Right lobe of liver (tissue), 6 donors: ENCODE measurements at regions not wholly inside any gene's neighbourhood (a gene's known extent, or its start where the extent isn't known, plus 50 kb on each side); places are given as distances from the start of the nearest gene placed in this dataset.

Source experiments
- ATAC-seq, 4 donors: fragments of 200-7000 bp; cut with Tn5 transposase; one replicate each; pipeline ENCODE4 v1.9.1; 2020; ENCODE audit warnings: mild to moderate bottlenecking in 4 of 4, moderate library complexity in 4 of 4
- DNase-seq, 3 donors: peaks; one replicate each; pipeline ENCODE4 v3.0.0-alpha.2; 2020
- H3K27ac ChIP-seq, 3 donors: fragments of 200-600 bp; one replicate each; pipeline ENCODE4 v1.8.0; 2022
- H3K27me3 ChIP-seq, 2 donors: fragments of 200-600 bp; one replicate each; pipeline ENCODE4 v1.8.0; 2022
- H3K36me3 ChIP-seq, 4 donors: fragments of 200-600 bp; sonication (generic) in 1 of 4; one replicate each; pipeline versions ENCODE4 v1.5.1 to v1.8.0; 2017 to 2022; ENCODE audit warnings: control low read depth in 1 of 4
- H3K4me1 ChIP-seq, 4 donors: fragments of 200-600 bp; sonication (generic) in 1 of 4; one replicate each; pipeline versions ENCODE4 v1.5.1 to v1.8.0; 2017 to 2022; ENCODE audit warnings: control low read depth in 1 of 4
- H3K4me3 ChIP-seq, 3 donors: fragments of 200-600 bp; one replicate each; pipeline ENCODE4 v1.8.0; 2022
- H3K9me3 ChIP-seq, 4 donors: fragments of 200-600 bp; sonication (generic) in 1 of 4; one replicate each; pipeline versions ENCODE4 v1.5.1 to v1.8.0; 2017 to 2022; ENCODE audit warnings: control low read depth in 1 of 4
- POLR2A ChIP-seq: fragments of 450-650 bp; IDR thresholded peaks from one replicate; pipeline ENCODE4 v1.6.1; 2017; ENCODE audit warnings: antibody characterized with exemption, mild to moderate bottlenecking
- WGBS: methylation state at CpG from one replicate; pipeline ENCODE4 v1.1.6; 2018; ENCODE audit warnings: low coverage, low lambda C conversion rate; ENCODE audit not compliant: insufficient coverage; ENCODE audit errors: missing lambda C conversion rate; 5-methylcytosine and 5-hydroxymethylcytosine counted together
- intact Hi-C, 2 donors: fragments of 100-400 bp; cut with DNase I; formaldehyde crosslinking; loops; one replicate each; pipeline versions ENCODE4 v1.11.2 to v1.14.1; 2022
- TF ChIP-seq, protein P1 (sequence below), 4 donors: fragments of 200-600 bp in 3 of 4; fragments of 450-650 bp in 1 of 4; IDR thresholded peaks; one replicate each; pipeline versions ENCODE4 v1.5.1 to v1.8.0; 2016 to 2022; ENCODE audit warnings: antibody characterized with exemption in 4 of 4, mild to moderate bottlenecking in 2 of 4
- donor health status: DM: no; HTN: yes; CAD: no.
- donor health status: DM: no; HTN: no; CAD: no.
- donor health status: DM: no; HTN: no; CAD: no.
- donor health status: DM: no; HTN: yes; CAD: no.
- donor health status: DM: no; HTN: yes; CAD: no.

DNA sequence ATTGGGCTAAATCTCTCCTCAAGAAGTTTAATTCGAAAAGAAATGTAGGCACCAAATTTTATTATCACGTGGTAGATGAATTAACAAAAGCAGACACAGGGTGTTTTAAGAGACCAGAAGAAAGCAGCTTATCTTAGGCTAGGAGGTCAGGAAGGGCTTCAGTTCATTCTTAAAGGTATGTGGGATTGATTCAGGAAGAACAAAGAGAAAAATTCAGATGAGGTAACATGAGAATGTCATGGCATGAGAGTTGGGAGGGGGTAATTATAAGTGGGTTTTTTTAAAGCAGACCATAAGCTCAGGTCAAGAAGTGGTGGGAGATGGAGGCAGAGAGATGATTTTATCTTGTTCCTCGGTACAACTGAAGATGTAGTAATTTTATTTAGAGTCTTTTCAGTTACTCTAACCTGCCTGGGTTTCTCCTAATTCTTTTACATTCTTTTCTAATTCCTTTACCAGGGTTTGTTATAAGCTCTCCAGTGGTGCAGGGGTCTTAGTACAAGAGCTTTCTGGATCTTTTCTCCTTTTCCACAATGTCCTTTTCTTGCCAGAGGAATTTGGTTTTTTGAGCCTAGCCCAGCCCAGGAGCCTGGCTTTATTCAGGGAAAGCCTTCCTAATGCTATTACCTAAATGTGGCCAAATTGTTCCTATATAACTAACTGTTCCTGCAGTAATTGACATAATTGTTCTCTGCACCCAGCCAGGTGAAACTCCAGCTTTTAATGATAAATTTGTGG is 474.1 kb upstream of the BTBD3 start:
- H3K4me1 ChIP-seq: no peaks in the 10 kb centered on the region
- no peak overlapping the region for H3K4me3 ChIP-seq
- ATAC-seq (no peak), DNase-seq (no peak)
- no peaks in the 10 kb centered on the region for H3K9me3 ChIP-seq
- H3K27ac ChIP-seq: no peak overlapping the region
- TF ChIP-seq, protein P1, sequence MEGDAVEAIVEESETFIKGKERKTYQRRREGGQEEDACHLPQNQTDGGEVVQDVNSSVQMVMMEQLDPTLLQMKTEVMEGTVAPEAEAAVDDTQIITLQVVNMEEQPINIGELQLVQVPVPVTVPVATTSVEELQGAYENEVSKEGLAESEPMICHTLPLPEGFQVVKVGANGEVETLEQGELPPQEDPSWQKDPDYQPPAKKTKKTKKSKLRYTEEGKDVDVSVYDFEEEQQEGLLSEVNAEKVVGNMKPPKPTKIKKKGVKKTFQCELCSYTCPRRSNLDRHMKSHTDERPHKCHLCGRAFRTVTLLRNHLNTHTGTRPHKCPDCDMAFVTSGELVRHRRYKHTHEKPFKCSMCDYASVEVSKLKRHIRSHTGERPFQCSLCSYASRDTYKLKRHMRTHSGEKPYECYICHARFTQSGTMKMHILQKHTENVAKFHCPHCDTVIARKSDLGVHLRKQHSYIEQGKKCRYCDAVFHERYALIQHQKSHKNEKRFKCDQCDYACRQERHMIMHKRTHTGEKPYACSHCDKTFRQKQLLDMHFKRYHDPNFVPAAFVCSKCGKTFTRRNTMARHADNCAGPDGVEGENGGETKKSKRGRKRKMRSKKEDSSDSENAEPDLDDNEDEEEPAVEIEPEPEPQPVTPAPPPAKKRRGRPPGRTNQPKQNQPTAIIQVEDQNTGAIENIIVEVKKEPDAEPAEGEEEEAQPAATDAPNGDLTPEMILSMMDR (IDR thresholded peaks at IDR 0.05): no peak
- no peak for TF ChIP-seq POLR2A
- 36% methylated on average over 3 of the region's 3 CpGs for WGBS
- H3K36me3 ChIP-seq: no peaks in the 10 kb centered on the region
- no peaks in the 10 kb centered on the region for H3K27me3 ChIP-seq
- intact Hi-C loops: no loop called here

DNA sequence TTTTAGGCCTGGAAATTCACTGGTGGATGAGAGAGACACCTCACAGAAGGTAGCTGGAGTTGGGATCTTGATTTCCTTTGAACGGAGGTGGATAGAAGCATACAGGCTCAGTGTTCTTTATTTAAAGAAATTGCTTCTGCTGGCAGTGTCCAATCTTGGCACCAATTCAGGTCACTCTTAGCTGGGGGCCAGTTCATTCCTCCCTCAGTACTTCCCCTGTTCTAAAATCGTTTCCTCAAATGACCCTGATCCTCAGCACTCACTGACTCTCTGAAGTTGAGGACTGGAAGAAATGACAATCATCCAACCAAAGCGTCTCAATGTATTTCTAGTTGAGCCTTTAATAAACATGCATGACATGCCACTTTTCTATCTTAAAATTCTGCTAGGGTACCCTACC is 472.5 kb upstream of the BTBD3 start:
- peak in 1 of 4 donors; percentile 57 for ATAC-seq
- no peak for TF ChIP-seq POLR2A
- TF ChIP-seq, protein P1 (IDR thresholded peaks at IDR 0.05): no peak
- WGBS: 40% methylated on average over 3 of the region's 3 CpGs
- no peak for DNase-seq
- intact Hi-C loops: no loop called here
- Histone ChIP-seq H3K4me1 (no peaks in the 10 kb centered on the region), H3K36me3 (no peaks in the 10 kb centered on the region), H3K9me3 (no peaks in the 10 kb centered on the region), H3K27ac (no peak overlapping the region), H3K27me3 (no peaks in the 10 kb centered on the region), H3K4me3 (no peak overlapping the region)

DNA sequence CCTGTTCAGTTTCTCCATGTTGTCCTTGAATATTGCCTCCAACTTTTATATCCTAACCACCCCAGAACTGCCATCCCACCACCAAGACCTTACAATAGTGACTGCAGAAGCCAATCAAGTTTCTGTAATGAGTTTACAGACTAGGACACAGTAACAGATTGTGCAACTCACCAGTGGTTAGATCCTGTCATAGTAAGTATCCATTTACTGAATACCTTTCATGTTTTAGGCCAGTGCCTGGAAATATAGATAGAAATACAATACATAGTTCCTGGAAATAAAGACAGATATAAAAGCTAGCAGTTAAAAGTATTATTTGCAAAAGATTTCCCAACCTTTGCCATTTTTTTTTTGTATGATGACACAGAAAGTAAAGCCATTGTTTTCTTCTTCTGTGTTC is 471.8 kb upstream of the BTBD3 start:
- ATAC-seq (no peak), DNase-seq (no peak)
- intact Hi-C loops: no loop called here
- Histone ChIP-seq H3K36me3 (no peaks in the 10 kb centered on the region), H3K4me3 (no peak overlapping the region), H3K9me3 (no peaks in the 10 kb centered on the region), H3K27me3 (no peaks in the 10 kb centered on the region), H3K4me1 (no peaks in the 10 kb centered on the region), H3K27ac (no peak overlapping the region)
- TF ChIP-seq POLR2A: no peak

DNA sequence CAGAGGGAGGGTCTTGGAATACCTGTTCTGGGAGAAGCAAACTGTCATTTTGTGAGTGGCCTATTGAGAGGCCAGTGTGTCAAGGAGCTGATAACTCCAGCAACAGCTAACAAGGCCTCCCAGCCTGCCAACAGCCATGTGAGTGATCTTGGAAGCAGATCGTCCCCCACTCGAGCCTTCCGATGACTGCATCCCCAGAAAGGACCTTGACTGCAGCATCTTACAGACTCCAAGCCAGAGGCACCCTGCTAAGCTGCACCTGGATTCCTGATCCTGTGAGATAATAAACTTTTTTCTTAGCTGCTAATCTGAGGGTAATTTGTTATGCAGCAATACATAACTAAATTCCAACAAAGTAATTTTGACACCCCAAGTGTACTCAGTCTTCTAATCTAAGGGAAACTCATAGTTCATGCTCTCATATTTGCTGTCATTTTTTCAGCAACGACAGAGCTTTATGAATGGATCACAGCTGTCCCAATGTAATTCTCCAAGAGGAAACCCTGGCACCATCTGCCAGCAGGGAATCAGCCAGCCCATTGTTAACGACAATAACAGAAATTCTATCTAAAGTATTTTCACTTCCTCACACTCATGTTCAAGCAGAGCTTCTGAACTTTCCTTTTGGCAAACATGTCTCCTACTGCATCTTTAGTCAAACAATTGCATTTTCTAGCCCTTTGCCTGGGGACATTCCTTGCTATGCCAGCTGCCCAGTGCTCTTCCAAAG is 470.2 kb upstream of the BTBD3 start:
- H3K4me3 ChIP-seq: no peak overlapping the region
- H3K9me3 ChIP-seq: no peaks in the 10 kb centered on the region
- H3K27me3 ChIP-seq: no peaks in the 10 kb centered on the region
- DNase-seq (no peak), ATAC-seq (no peak)
- intact Hi-C loops: no loop called here
- TF ChIP-seq, protein P1 (IDR thresholded peaks at IDR 0.05): no peak
- TF ChIP-seq POLR2A: no peak
- 27% methylated on average over 2 of the region's 5 CpGs for WGBS
- H3K4me1 ChIP-seq: no peaks in the 10 kb centered on the region
- no peak overlapping the region for H3K27ac ChIP-seq
- H3K36me3 ChIP-seq: no peaks in the 10 kb centered on the region

DNA sequence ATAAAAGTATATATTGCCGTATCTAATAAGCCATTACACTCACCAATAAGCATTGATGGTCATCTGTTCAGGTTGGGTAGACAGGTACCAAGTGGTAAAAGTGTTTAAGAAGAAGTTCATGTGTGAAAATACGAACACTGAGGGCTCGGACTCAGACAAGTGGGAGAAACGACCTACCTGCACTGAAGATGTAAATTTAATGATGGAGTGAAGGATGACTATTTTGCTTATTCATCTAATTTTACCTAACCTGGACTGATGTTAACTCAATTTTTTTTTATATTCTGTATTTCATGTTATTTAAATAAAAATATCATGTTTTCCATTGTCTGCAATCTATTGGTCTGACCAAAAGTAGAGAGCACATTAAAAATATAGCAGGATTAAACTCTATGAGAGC is 469.1 kb upstream of the BTBD3 start:
- H3K36me3 ChIP-seq: no peaks in the 10 kb centered on the region
- DNase-seq (no peak), ATAC-seq (no peak)
- no peak overlapping the region for H3K4me3 ChIP-seq
- no peaks in the 10 kb centered on the region for H3K4me1 ChIP-seq
- H3K9me3 ChIP-seq: no peaks in the 10 kb centered on the region
- intact Hi-C loops: no loop called here
- WGBS: 51% methylated on average over 4 of the region's 4 CpGs
- H3K27ac ChIP-seq: no peak overlapping the region
- no peak for TF ChIP-seq POLR2A
- TF ChIP-seq, protein P1 (IDR thresholded peaks at IDR 0.05): no peak
- H3K27me3 ChIP-seq: no peaks in the 10 kb centered on the region
